HCT116 (cell line): ENCODE measurements at regions not wholly inside any gene's neighbourhood (a gene's known extent, or its start where the extent isn't known, plus 50 kb on each side); places are given as distances from the start of the nearest gene placed in this dataset.
A peak's percentile ranks its signal among the peaks of the same experiment; 100 is the strongest.

Source experiments
- ATAC-seq: fragments of 200-7000 bp; cut with Tn5 transposase; 2 replicates; pipeline ENCODE4 v1.9.1; 2020; ENCODE audit warnings: mild to moderate bottlenecking, moderate library complexity
- BruUV-seq: library from RNA; stranded (reverse); fragments of 400-500 nt; replicated peaks from 2 replicates; lab custom pipeline; 2021; lab: Mats Ljungman, UMichigan
- CTCF ChIA-PET: fragments of 300-600 bp; sonication (Branson Sonifier 250); formaldehyde crosslinking; loops from one replicate; lab custom pipeline; 2021; ENCODE audit warnings: antibody characterized with exemption; lab: Charles Lee
- POLR2A ChIA-PET: fragments of 300-600, 350-600 bp; sonication (Branson Sonifier 250); formaldehyde crosslinking; loops from one replicate; lab custom pipeline; 2021; ENCODE audit warnings: antibody characterized with exemption; lab: Charles Lee
- RAD21 ChIA-PET, 2 experiments: fragments of 300-600 bp; sonication (Branson Sonifier 250); formaldehyde crosslinking; loops; one replicate each; lab custom pipeline; 2023; ENCODE audit warnings: low total read pairs in 2 of 2; ENCODE audit not compliant: uncharacterized antibody in 2 of 2, unreplicated experiment in 2 of 2, low non-redundant PET in 1 of 2; lab: Charles Lee
- DNase-seq: peaks from one replicate; pipeline ENCODE4 v3.0.0-alpha.2; 2010; ENCODE audit warnings: low read depth, low spot score
- H2AFZ ChIP-seq: fragments of 200-600 bp; shearing (Covaris generic), sonication (generic); 2 replicates; pipeline ENCODE4 v1.6.1; 2017; ENCODE audit warnings: low read depth, mixed run types, mixed read lengths, antibody characterized with exemption, low read length; ENCODE audit not compliant: poor library complexity, severe bottlenecking
- H3K27ac ChIP-seq: 2 replicates; pipeline ENCODE4 v1.5.1; 2012; ENCODE audit warnings: low read depth, low read length
- H3K27me3 ChIP-seq: fragments of 200-600 bp; sonication (generic); 2 replicates; pipeline ENCODE4 v1.6.1; 2016; ENCODE audit warnings: mixed run types, low read length, mixed read lengths; ENCODE audit not compliant: insufficient read depth
- H3K36me3 ChIP-seq, 2 experiments: fragments of 200-500 bp in 1 of 2; fragments of 200-600 bp in 1 of 2; sonication (Bioruptor generic) in 1 of 2; sonication (generic) in 1 of 2; 2 replicates each; pipeline versions ENCODE4 v1.5.1 to v1.6.1; 2014 to 2016; ENCODE audit warnings: low read length in 2 of 2, inconsistent platforms in 1 of 2, mixed read lengths in 1 of 2, mixed run types in 1 of 2; ENCODE audit not compliant: insufficient read depth in 2 of 2, control insufficient read depth in 1 of 2
- H3K4me1 ChIP-seq, 2 experiments: fragments of 200-600 bp in 1 of 2; sonication (generic) in 1 of 2; 2 replicates each; pipeline versions ENCODE4 v1.5.1 to v1.6.1; 2012 to 2017; ENCODE audit warnings: low read length in 2 of 2, inconsistent platforms in 1 of 2, mild to moderate bottlenecking in 1 of 2, mixed read lengths in 1 of 2, mixed run types in 1 of 2, moderate library complexity in 1 of 2; ENCODE audit not compliant: insufficient read depth in 2 of 2, control insufficient read depth in 1 of 2
- H3K4me2 ChIP-seq: fragments of 200-600 bp; sonication (generic); 2 replicates; pipeline ENCODE4 v1.6.1; 2017; ENCODE audit warnings: mixed run types, low read length, mixed read lengths
- H3K4me3 ChIP-seq, 2 experiments: fragments of 200-600 bp in 1 of 2; sonication (generic) in 1 of 2; replicated peaks in 1 of 2; 2 replicates each; pipeline ENCODE4 v1.5.1; 2011 to 2016; ENCODE audit warnings: low read length in 2 of 2, control low read depth in 1 of 2, low read depth in 1 of 2, mild to moderate bottlenecking in 1 of 2, mixed read lengths in 1 of 2, mixed run types in 1 of 2
- H3K79me2 ChIP-seq: fragments of 200-600 bp; sonication (generic); 2 replicates; pipeline ENCODE4 v1.6.1; 2017; ENCODE audit warnings: mild to moderate bottlenecking, mixed run types, low read length, moderate library complexity, mixed read lengths; ENCODE audit not compliant: insufficient read depth
- H3K9ac ChIP-seq: fragments of 200-600 bp; sonication (generic); 2 replicates; pipeline ENCODE4 v1.6.1; 2016; ENCODE audit warnings: low read length, mixed read lengths
- H3K9me2 ChIP-seq: fragments of 200-600 bp; sonication (generic), shearing (Covaris generic); 2 replicates; pipeline ENCODE4 v1.6.1; 2017; ENCODE audit warnings: mixed run types, mild to moderate bottlenecking, moderate library complexity; ENCODE audit not compliant: insufficient read depth
- H3K9me3 ChIP-seq, 2 experiments: fragments of 200-500 bp in 1 of 2; fragments of 200-600 bp in 1 of 2; sonication (Bioruptor generic) in 1 of 2; sonication (generic) in 1 of 2; 2 replicates each; pipeline ENCODE4 v1.6.1; 2014 to 2017; ENCODE audit warnings: low read length in 2 of 2, mixed read lengths in 2 of 2, inconsistent platforms in 1 of 2, low read depth in 1 of 2, mild to moderate bottlenecking in 1 of 2, mixed run types in 1 of 2, moderate library complexity in 1 of 2; ENCODE audit not compliant: control insufficient read depth in 1 of 2, insufficient read depth in 1 of 2
- H4K20me1 ChIP-seq: fragments of 200-600 bp; sonication (generic), shearing (Covaris generic); 2 replicates; pipeline ENCODE4 v1.6.1; 2017; ENCODE audit warnings: mixed run types, mild to moderate bottlenecking, moderate library complexity; ENCODE audit not compliant: insufficient read depth
- CEBPB ChIP-seq: IDR thresholded peaks from 2 replicates; pipeline ENCODE4 v1.6.1; 2012; ENCODE audit warnings: low read depth
- ELF1 ChIP-seq: IDR thresholded peaks from 2 replicates; pipeline ENCODE4 v1.6.1; 2012; ENCODE audit warnings: low read depth, borderline replicate concordance
- POLR2AphosphoS5 ChIP-seq: IDR thresholded peaks from 2 replicates; pipeline ENCODE4 v1.6.1; 2011; ENCODE audit warnings: mild to moderate bottlenecking, low read depth, low read length, moderate library complexity
- RAD21 ChIP-seq: IDR thresholded peaks from 2 replicates; pipeline ENCODE4 v1.6.1; 2012; ENCODE audit warnings: low read depth, mild to moderate bottlenecking
- SP1 ChIP-seq: IDR thresholded peaks from 2 replicates; pipeline ENCODE4 v1.6.1; 2012; ENCODE audit warnings: low read depth
- TCF7L2 ChIP-seq: IDR thresholded peaks from 2 replicates; pipeline ENCODE4 v1.7.0; 2011; ENCODE audit warnings: borderline replicate concordance, inconsistent platforms; ENCODE audit not compliant: insufficient read depth, insufficient read length; ENCODE audit errors: extremely low read depth
- YY1 ChIP-seq: IDR thresholded peaks from 2 replicates; pipeline ENCODE4 v1.6.1; 2011; ENCODE audit warnings: low read length, low read depth, moderate library complexity, mild to moderate bottlenecking; ENCODE audit not compliant: insufficient replicate concordance; ENCODE audit errors: extremely low read depth
- intact Hi-C: fragments of 100-400 bp; cut with micrococcal nuclease; formaldehyde crosslinking; loops from 2 replicates; pipeline ENCODE4 v1.10.0; 2022
- TF ChIP-seq, protein P1 (sequence below), 3 experiments: fragments of 200-600 bp in 1 of 3; sonication (generic) in 1 of 3; IDR thresholded peaks in 2 of 3; conservative IDR thresholded peaks in 1 of 3; 2 replicates each; pipeline ENCODE4 v1.5.1; 2012 to 2017; ENCODE audit warnings: low read depth in 2 of 3, low read length in 2 of 3, antibody characterized with exemption in 1 of 3, borderline replicate concordance in 1 of 3, control low read depth in 1 of 3, mild to moderate bottlenecking in 1 of 3, mixed read lengths in 1 of 3, mixed run types in 1 of 3, moderate library complexity in 1 of 3; ENCODE audit not compliant: insufficient read depth in 1 of 3
- TF ChIP-seq, protein P2 (sequence below): IDR thresholded peaks from 2 replicates; pipeline ENCODE4 v1.6.1; 2012; ENCODE audit warnings: low read depth
- TF ChIP-seq, protein P3 (sequence below): IDR thresholded peaks from 2 replicates; pipeline ENCODE4 v1.6.1; 2012

DNA sequence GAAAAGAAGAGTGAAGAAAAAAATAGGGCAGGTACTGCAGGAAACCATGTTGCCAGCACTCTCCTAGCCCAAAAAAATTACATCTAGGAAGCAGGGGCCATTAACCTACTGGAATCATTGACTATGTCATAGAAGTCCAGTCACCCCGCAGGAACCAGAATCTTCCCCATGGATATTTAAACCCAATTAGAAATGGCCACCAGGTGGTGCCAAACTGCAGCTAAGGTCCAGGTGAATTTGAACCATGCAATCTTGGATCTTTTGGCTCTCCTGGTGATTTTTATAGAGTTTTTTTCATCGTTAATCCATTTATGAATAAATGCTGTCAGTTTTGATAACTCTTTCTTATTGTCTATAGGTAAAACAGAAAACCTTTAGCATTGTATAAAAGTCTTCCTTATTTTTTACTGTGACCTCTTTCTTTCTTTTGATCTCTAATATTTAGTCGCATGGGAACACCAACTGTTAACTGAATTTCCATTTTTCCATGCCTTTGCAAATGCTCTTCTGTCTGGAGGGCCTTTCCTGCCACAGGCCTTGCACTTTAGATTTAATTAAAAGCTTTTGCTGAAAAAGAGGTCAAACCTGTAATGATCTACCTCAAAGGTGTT lies 147.5 kb upstream of the FGF10 start:
- CTCF ChIA-PET, result interaction anchor here (1.0 to 1.3 kb wide), 2 partner anchors 9 to 237 kb away, joined by 3 to 4 read pairs; no protein-coding TSS in a partner anchor
- no peaks in the 10 kb centered on the region for H3K4me1 ChIP-seq
- TF ChIP-seq YY1 (no peak), SP1 (no peak), RAD21 (peak; percentile 78), TCF7L2 (no peak)
- TF ChIP-seq, protein P1, sequence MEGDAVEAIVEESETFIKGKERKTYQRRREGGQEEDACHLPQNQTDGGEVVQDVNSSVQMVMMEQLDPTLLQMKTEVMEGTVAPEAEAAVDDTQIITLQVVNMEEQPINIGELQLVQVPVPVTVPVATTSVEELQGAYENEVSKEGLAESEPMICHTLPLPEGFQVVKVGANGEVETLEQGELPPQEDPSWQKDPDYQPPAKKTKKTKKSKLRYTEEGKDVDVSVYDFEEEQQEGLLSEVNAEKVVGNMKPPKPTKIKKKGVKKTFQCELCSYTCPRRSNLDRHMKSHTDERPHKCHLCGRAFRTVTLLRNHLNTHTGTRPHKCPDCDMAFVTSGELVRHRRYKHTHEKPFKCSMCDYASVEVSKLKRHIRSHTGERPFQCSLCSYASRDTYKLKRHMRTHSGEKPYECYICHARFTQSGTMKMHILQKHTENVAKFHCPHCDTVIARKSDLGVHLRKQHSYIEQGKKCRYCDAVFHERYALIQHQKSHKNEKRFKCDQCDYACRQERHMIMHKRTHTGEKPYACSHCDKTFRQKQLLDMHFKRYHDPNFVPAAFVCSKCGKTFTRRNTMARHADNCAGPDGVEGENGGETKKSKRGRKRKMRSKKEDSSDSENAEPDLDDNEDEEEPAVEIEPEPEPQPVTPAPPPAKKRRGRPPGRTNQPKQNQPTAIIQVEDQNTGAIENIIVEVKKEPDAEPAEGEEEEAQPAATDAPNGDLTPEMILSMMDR (IDR thresholded peaks at IDR 0.05 in 2 of 3, conservative IDR thresholded peaks at IDR 0.05 in 1 of 3; ENCODE audit: borderline replicate concordance in 1 of 3, insufficient read depth in 1 of 3, low read depth in 2 of 3, low read length in 2 of 3), result peak; percentile 59 to 83 (median 64); a peak in 5 of 6 replicates
- TF ChIP-seq, all 23 proteins: peak for 2

DNA sequence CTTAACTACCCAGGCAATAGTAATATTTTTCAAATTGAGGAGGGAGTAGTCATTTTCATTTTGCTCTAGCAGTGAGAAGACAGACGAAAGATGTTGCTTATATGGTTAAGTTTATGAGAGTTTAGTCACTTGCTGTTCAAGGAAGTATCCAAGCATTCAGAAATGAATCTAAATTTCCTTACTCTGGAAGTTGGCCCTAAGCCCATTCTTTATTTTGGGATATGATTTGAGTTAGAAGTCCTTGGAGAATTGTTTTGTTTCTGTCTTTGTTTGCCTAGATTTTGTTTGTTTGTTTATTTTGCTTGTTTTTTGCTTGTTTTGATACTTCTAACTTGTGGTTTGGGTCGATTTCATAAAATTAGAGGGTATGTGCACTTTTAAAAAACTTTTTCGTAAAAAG lies 146.4 kb upstream of the FGF10 start:
- Histone ChIP-seq H3K4me3 (no peak overlapping the region), H3K9me2 (no peaks in the 10 kb centered on the region), H3K27me3 (no peaks in the 10 kb centered on the region), H3K79me2 (no peaks in the 10 kb centered on the region), H3K9me3 (no peaks in the 10 kb centered on the region), H3K4me1 (no peaks in the 10 kb centered on the region), H3K4me2 (no peak overlapping the region), H4K20me1 (no peaks in the 10 kb centered on the region), H3K9ac (no peak overlapping the region), H3K27ac (no peak overlapping the region), H2AFZ (no peak overlapping the region), H3K36me3 (no peaks in the 10 kb centered on the region)
- BruUV-seq, result no TSS peak
- ATAC-seq (no peak), DNase-seq (no peak)
- ChIA-PET RAD21 (no interaction called here), POLR2A (no interaction called here), CTCF (interaction anchor here (2.3 kb wide), 1 partner anchor 238 kb away, joined by 10 read pairs; no protein-coding TSS in a partner anchor)
- no peak for TF ChIP-seq CEBPB
- TF ChIP-seq, protein P2, sequence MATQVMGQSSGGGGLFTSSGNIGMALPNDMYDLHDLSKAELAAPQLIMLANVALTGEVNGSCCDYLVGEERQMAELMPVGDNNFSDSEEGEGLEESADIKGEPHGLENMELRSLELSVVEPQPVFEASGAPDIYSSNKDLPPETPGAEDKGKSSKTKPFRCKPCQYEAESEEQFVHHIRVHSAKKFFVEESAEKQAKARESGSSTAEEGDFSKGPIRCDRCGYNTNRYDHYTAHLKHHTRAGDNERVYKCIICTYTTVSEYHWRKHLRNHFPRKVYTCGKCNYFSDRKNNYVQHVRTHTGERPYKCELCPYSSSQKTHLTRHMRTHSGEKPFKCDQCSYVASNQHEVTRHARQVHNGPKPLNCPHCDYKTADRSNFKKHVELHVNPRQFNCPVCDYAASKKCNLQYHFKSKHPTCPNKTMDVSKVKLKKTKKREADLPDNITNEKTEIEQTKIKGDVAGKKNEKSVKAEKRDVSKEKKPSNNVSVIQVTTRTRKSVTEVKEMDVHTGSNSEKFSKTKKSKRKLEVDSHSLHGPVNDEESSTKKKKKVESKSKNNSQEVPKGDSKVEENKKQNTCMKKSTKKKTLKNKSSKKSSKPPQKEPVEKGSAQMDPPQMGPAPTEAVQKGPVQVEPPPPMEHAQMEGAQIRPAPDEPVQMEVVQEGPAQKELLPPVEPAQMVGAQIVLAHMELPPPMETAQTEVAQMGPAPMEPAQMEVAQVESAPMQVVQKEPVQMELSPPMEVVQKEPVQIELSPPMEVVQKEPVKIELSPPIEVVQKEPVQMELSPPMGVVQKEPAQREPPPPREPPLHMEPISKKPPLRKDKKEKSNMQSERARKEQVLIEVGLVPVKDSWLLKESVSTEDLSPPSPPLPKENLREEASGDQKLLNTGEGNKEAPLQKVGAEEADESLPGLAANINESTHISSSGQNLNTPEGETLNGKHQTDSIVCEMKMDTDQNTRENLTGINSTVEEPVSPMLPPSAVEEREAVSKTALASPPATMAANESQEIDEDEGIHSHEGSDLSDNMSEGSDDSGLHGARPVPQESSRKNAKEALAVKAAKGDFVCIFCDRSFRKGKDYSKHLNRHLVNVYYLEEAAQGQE, result no peak
- no peak for TF ChIP-seq POLR2AphosphoS5
- TF ChIP-seq, protein P3, sequence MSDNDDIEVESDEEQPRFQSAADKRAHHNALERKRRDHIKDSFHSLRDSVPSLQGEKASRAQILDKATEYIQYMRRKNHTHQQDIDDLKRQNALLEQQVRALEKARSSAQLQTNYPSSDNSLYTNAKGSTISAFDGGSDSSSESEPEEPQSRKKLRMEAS, result no peak
- no peak for TF ChIP-seq ELF1
- intact Hi-C loops, result loop anchor here (1.0 to 10.0 kb wide), 2 partner anchors 209 to 239 kb away; no protein-coding TSS in a partner anchor

More for the DNA sequence above, 147.5 kb upstream of the FGF10 start:
- Histone ChIP-seq H3K36me3 (no peaks in the 10 kb centered on the region), H3K27ac (no peak overlapping the region), H3K9ac (no peak overlapping the region), H3K27me3 (no peaks in the 10 kb centered on the region), H3K9me3 (no peaks in the 10 kb centered on the region), H2AFZ (peak overlapping the region; percentile 29), H4K20me1 (no peaks in the 10 kb centered on the region), H3K79me2 (no peaks in the 10 kb centered on the region), H3K4me3 (no peak overlapping the region), H3K9me2 (no peaks in the 10 kb centered on the region), H3K4me2 (no peak overlapping the region)
- POLR2A ChIA-PET, result no interaction called here
- peak; percentile 69 for ATAC-seq
- RAD21 ChIA-PET, result no interaction called here
- intact Hi-C loops, result loop anchor here (1.0 to 10.0 kb wide), 2 partner anchors 208 to 238 kb away; no protein-coding TSS in a partner anchor
- DNase-seq, result peak; percentile 53
- no TSS peak for BruUV-seq
